ENCODE measurements at regions not wholly inside any gene's neighbourhood (a gene's known extent, or its start where the extent isn't known, plus 50 kb on each side); places are given as distances from the start of the nearest gene placed in this dataset.

- TF ChIP-seq CTCF (IDR thresholded peaks at IDR 0.05) (no peak), POLR2A (IDR thresholded peaks at IDR 0.05) (no peak), POLR2AphosphoS5 (IDR thresholded peaks at IDR 0.05) (no peak)
Measured at GRCh38 chr13:99029576-99029975, 51.7 kb upstream of the DOCK9 start.

Data from breast epithelium (tissue), 3 donors.